Breast epithelium (tissue), 4 donors: ENCODE measurements at regions not wholly inside any gene's neighbourhood (a gene's known extent, or its start where the extent isn't known, plus 50 kb on each side); places are given as distances from the start of the nearest gene placed in this dataset.

Experiments
- DNase-seq, 2 donors: peaks; one replicate each; pipeline ENCODE4 v3.0.0-alpha.2; 2019; ENCODE audit warnings: low spot score in 2 of 2
- H3K27ac ChIP-seq, 2 donors: fragments of 200-600 bp; sonication (generic) in 1 of 2; one replicate each; pipeline ENCODE4 v1.5.1; 2016 to 2019; ENCODE audit warnings: mild to moderate bottlenecking in 1 of 2
- H3K27me3 ChIP-seq, 2 donors: fragments of 200-600 bp; sonication (generic) in 1 of 2; one replicate each; pipeline versions ENCODE4 v1.5.1 to v1.6.0; 2017 to 2019; ENCODE audit warnings: control low read depth in 1 of 2, mild to moderate bottlenecking in 1 of 2
- H3K36me3 ChIP-seq: fragments of 200-600 bp; one replicate; pipeline ENCODE4 v1.5.1; 2019
- H3K4me1 ChIP-seq, 2 donors: fragments of 200-600 bp; sonication (generic); one replicate each; pipeline ENCODE4 v1.5.1; 2016 to 2019; ENCODE audit warnings: control low read depth in 1 of 2
- H3K4me3 ChIP-seq, 3 donors: fragments of 200-600 bp; sonication (generic); 1 replicate in 2 of 3; 2 replicates in 1 of 3; pipeline ENCODE4 v1.5.1; 2016 to 2019; ENCODE audit warnings: mild to moderate bottlenecking in 3 of 3, moderate library complexity in 2 of 3
- H3K9me3 ChIP-seq, 2 donors: fragments of 200-600 bp; sonication (generic) in 1 of 2; one replicate each; pipeline ENCODE4 v1.5.1; 2016 to 2019; ENCODE audit warnings: control low read depth in 1 of 2
- POLR2A ChIP-seq: fragments of 450-650 bp; IDR thresholded peaks from one replicate; pipeline ENCODE4 v1.6.1; 2016; ENCODE audit warnings: antibody characterized with exemption, mild to moderate bottlenecking, moderate library complexity
- POLR2AphosphoS5 ChIP-seq, 3 donors: sonication (generic); formaldehyde crosslinking; IDR thresholded peaks; one replicate each; pipeline ENCODE4 v1.6.1; 2017; ENCODE audit warnings: antibody characterized with exemption in 3 of 3
- intact Hi-C: fragments of 100-400 bp; cut with DNase I; formaldehyde crosslinking; loops from one replicate; pipeline ENCODE4 v1.15.1; 2023; ENCODE audit warnings: low total_unique reads
- TF ChIP-seq, protein P1 (sequence below), 3 donors: fragments of 450-650 bp; IDR thresholded peaks; one replicate each; pipeline ENCODE4 v1.5.1; 2016 to 2017; ENCODE audit warnings: antibody characterized with exemption in 3 of 3, mild to moderate bottlenecking in 3 of 3, moderate library complexity in 3 of 3

GRCh38 chr4:125983168-125983567, 668.4 kb downstream of the FAT4 start:
- H3K27ac ChIP-seq: no peak overlapping the region
- H3K27me3 ChIP-seq: no peaks in the 10 kb centered on the region
- H3K4me3 ChIP-seq: no peak overlapping the region
- H3K36me3 ChIP-seq: no peaks in the 10 kb centered on the region
- H3K4me1 ChIP-seq: no peaks in the 10 kb centered on the region
- DNase-seq: no peak
- no peaks in the 10 kb centered on the region for H3K9me3 ChIP-seq
- TF ChIP-seq POLR2AphosphoS5 (IDR thresholded peaks at IDR 0.05): no peak
- TF ChIP-seq POLR2A: no peak
- TF ChIP-seq, protein P1, sequence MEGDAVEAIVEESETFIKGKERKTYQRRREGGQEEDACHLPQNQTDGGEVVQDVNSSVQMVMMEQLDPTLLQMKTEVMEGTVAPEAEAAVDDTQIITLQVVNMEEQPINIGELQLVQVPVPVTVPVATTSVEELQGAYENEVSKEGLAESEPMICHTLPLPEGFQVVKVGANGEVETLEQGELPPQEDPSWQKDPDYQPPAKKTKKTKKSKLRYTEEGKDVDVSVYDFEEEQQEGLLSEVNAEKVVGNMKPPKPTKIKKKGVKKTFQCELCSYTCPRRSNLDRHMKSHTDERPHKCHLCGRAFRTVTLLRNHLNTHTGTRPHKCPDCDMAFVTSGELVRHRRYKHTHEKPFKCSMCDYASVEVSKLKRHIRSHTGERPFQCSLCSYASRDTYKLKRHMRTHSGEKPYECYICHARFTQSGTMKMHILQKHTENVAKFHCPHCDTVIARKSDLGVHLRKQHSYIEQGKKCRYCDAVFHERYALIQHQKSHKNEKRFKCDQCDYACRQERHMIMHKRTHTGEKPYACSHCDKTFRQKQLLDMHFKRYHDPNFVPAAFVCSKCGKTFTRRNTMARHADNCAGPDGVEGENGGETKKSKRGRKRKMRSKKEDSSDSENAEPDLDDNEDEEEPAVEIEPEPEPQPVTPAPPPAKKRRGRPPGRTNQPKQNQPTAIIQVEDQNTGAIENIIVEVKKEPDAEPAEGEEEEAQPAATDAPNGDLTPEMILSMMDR (IDR thresholded peaks at IDR 0.05): no peak
- intact Hi-C loops: no loop called here

- H3K36me3 ChIP-seq: no peaks in the 10 kb centered on the region
- no peak overlapping the region for H3K4me3 ChIP-seq
- TF ChIP-seq POLR2A (no peak), POLR2AphosphoS5 (IDR thresholded peaks at IDR 0.05) (no peak)
- TF ChIP-seq, protein P1 (IDR thresholded peaks at IDR 0.05): no peak
- no peak for DNase-seq
- H3K9me3 ChIP-seq: no peaks in the 10 kb centered on the region
- H3K27ac ChIP-seq: no peak overlapping the region
- no peaks in the 10 kb centered on the region for H3K27me3 ChIP-seq
- intact Hi-C loops: no loop called here
- H3K4me1 ChIP-seq: no peaks in the 10 kb centered on the region
These were observed 671.1 kb downstream of the FAT4 start for GRCh38 chr4:125985856-125986255.

- TF ChIP-seq, protein P1 (IDR thresholded peaks at IDR 0.05): no peak
- intact Hi-C loops: no loop called here
- Histone ChIP-seq H3K4me3 (no peak overlapping the region), H3K9me3 (no peaks in the 10 kb centered on the region), H3K36me3 (no peaks in the 10 kb centered on the region), H3K27ac (no peak overlapping the region), H3K27me3 (no peaks in the 10 kb centered on the region), H3K4me1 (no peaks in the 10 kb centered on the region)
- DNase-seq: no peak
These were observed 671.6 kb downstream of the FAT4 start for GRCh38 chr4:125986307-125986706.

DNA sequence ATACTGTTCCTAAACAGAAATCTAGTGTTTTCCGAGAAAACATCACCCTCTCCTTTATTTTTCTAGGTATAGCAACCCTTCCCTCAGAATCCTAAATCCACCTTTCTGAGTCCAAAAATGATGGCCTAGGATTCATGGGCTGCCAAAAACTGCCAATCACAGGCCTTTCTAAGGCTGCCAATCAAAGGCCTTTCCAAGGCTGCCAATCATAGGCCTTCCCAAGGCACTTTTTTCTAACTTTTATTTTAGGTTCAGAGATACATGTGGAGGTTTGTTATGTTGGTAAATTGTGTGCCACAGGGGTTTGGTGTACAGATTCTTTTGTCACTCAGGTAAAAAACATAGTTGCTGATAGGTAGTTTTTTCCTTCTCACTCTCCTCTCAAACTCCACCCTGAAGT, 673.7 kb downstream of the FAT4 start:
- Histone ChIP-seq H3K27me3 (no peaks in the 10 kb centered on the region), H3K4me1 (no peaks in the 10 kb centered on the region), H3K4me3 (no peak overlapping the region), H3K36me3 (no peaks in the 10 kb centered on the region), H3K9me3 (no peaks in the 10 kb centered on the region), H3K27ac (no peak overlapping the region)
- intact Hi-C loops: loop anchor here (1.0 kb wide), 1 partner anchor 25 kb away; no protein-coding TSS in a partner anchor
- TF ChIP-seq POLR2A (no peak), POLR2AphosphoS5 (IDR thresholded peaks at IDR 0.05) (no peak)
- TF ChIP-seq, protein P1 (IDR thresholded peaks at IDR 0.05): no peak
- DNase-seq: no peak

DNA sequence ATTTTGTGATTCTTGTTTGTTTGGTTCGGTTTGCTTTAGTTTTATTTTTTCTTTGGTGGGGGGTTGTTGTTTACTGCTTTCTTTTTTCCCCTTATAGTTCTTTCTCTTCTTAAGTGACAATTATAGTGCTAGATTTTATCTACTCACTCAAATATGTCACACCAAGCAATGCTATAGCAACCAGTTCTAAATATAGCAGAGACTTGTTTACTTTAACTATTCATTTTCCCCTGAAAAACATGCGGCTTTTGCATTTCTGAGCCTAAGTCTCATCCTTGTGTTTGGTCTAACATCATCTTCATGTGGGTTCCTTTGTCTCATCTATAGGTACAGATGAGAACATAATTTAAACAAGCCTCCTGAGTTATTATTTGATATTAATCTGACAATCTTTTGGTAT, 676.6 kb downstream of the FAT4 start:
- Histone ChIP-seq H3K9me3 (no peaks in the 10 kb centered on the region), H3K4me3 (no peak overlapping the region), H3K27me3 (no peaks in the 10 kb centered on the region), H3K4me1 (no peaks in the 10 kb centered on the region), H3K27ac (no peak overlapping the region), H3K36me3 (no peaks in the 10 kb centered on the region)
- intact Hi-C loops: no loop called here
- TF ChIP-seq POLR2A (no peak), POLR2AphosphoS5 (IDR thresholded peaks at IDR 0.05) (no peak)
- TF ChIP-seq, protein P1 (IDR thresholded peaks at IDR 0.05): no peak
- no peak for DNase-seq
